Kidney (tissue), 13 donors: ENCODE measurements at regions not wholly inside any gene's neighbourhood (a gene's known extent, or its start where the extent isn't known, plus 50 kb on each side); places are given as distances from the start of the nearest gene placed in this dataset.

Experiments used
- DNase-seq, 5 donors: peaks; one replicate each; pipeline ENCODE4 v3.0.0-alpha.2; 2013 to 2020
- FAIRE-seq: peaks from 2 replicates; lab custom pipeline; 2012; peaks lifted over from hg19 to GRCh38; lab: Jason Lieb, UNC
- H3K27ac ChIP-seq, 2 donors: one replicate each; pipeline ENCODE4 v1.7.0; 2013; ENCODE audit warnings: low read depth in 2 of 2, low read length in 2 of 2, inconsistent platforms in 1 of 2
- H3K27me3 ChIP-seq: one replicate; pipeline ENCODE4 v1.7.1; 2013; ENCODE audit warnings: low read length, inconsistent platforms; ENCODE audit not compliant: control insufficient read depth, insufficient read depth
- H3K36me3 ChIP-seq, 3 donors: one replicate each; pipeline versions ENCODE4 v1.7.0 to v1.7.1; 2013; ENCODE audit warnings: low read length in 3 of 3, control low read depth in 1 of 3, inconsistent platforms in 1 of 3; ENCODE audit not compliant: insufficient read depth in 3 of 3, control insufficient read depth in 2 of 3
- H3K4me1 ChIP-seq, 3 donors: one replicate each; pipeline versions ENCODE4 v1.7.0 to v1.7.1; 2013; ENCODE audit warnings: low read length in 3 of 3, inconsistent platforms in 1 of 3, low read depth in 1 of 3; ENCODE audit not compliant: control insufficient read depth in 2 of 3, insufficient read depth in 2 of 3
- H3K4me3 ChIP-seq, 3 donors: one replicate each; pipeline versions ENCODE4 v1.7.0 to v1.8.1; 2013; ENCODE audit warnings: low read length in 3 of 3, control low read depth in 1 of 3, inconsistent platforms in 1 of 3
- H3K9ac ChIP-seq, 3 donors: one replicate each; pipeline versions ENCODE4 v1.7.0 to v1.7.1; 2013; ENCODE audit warnings: low read length in 3 of 3, control low read depth in 1 of 3, inconsistent platforms in 1 of 3
- H3K9me3 ChIP-seq, 3 donors: one replicate each; pipeline versions ENCODE4 v1.7.0 to v1.7.1; 2013; ENCODE audit warnings: low read length in 3 of 3, control low read depth in 1 of 3, inconsistent platforms in 1 of 3; ENCODE audit not compliant: control insufficient read depth in 2 of 3, insufficient read depth in 1 of 3
- CTCF ChIP-seq: IDR thresholded peaks from 3 replicates; pipeline ENCODE4 v1.5.1; 2012; ENCODE audit warnings: mild to moderate bottlenecking, moderate library complexity, borderline replicate concordance; ENCODE audit not compliant: insufficient read depth; ENCODE audit errors: extremely low read depth
- intact Hi-C: fragments of 100-400 bp; cut with DNase I; formaldehyde crosslinking; loops from one replicate; pipeline ENCODE4 v1.11.1; 2022
- donor health status: control.
- donor health status: control.
- donor health status: control.
- donor health status: control.
- donor health status: control.
- donor health status: DM: yes; HTN: yes; CAD: no.
- donor health status: Normal renal cell carcinoma (clear cell type).

DNA sequence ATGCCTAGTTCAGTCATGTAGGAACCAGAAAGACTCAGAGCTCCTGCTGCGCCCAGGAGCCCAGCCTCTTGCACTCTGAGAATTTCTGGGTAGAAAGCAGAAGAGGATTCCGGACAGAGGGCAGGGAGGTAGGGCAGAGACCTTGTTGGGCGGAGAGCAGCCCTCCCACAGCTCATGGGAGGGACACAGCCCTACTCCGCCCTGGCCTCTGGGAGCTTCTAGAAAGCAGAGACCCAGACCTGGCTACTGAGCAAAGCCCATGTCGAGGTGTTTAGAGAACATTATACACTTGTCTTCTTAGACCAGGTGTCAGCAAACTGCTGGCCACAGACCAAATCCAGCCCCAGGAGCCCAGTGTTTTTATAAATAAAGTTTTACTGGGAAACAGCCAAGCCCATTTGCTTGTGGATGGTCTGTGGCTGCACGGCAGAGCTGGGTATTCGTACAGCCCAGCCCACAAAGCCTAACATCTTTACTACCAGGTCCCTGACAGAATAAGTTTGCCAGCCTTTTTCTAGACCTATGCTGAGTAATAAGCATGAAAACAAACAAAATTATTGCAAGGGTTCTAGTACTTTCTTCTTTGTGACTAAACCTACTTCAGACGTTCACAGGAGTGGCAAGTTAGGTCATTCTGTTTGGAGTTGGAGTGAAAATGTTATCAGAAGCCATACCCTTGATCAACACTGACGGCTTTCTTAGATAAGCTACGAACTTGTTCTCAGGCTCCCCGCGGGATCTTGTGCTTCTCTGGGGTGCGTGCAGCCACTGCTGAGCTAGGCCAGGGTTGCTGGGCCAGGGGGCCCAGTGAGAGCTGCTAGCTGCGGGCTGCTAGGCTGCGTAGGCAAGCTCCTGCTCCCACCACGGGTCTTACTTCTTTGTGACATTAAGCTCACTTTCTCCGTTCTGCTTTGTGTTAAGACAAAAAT is 235.1 kb upstream of the FOXQ1 start:
- FAIRE-seq (no peak), DNase-seq (no peak)
- no peak overlapping the region for H3K27ac ChIP-seq
- no peak overlapping the region for H3K9ac ChIP-seq
- intact Hi-C loops = no loop called here
- peaks cover 0 to 7% (median 0%) of the 10 kb centered on the region in 3 donors for H3K4me1 ChIP-seq
- no peaks in the 10 kb centered on the region for H3K27me3 ChIP-seq
- no peaks in the 10 kb centered on the region for H3K9me3 ChIP-seq
- H3K36me3 ChIP-seq = no peaks in the 10 kb centered on the region
- no peak overlapping the region for H3K4me3 ChIP-seq
- no peak for TF ChIP-seq CTCF

DNA sequence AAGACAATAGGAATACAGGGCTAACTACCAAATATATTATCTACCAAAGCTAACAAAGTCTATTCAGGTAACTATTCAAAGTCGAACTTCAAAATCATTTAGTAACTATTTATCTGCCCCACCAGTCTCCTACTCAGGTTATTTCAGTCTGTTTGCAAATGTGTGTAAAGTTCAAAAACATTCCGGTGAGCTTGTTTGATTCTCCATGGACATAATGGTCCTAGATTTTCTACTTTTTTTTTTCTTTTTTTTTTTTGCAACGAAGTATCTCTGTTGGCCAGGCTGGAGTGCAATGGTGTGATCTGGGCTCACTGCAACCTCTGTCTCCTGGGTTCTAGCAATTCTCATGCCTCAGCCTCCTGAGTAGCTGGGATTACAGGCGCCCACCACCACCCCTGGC is 236.0 kb upstream of the FOXQ1 start:
- Histone ChIP-seq H3K27ac (no peak overlapping the region), H3K9ac (no peak overlapping the region), H3K4me1 (peaks cover 0 to 3% (median 0%) of the 10 kb centered on the region in 3 donors), H3K9me3 (no peaks in the 10 kb centered on the region), H3K36me3 (no peaks in the 10 kb centered on the region), H3K27me3 (no peaks in the 10 kb centered on the region), H3K4me3 (no peak overlapping the region)
- no peak for DNase-seq
- no peak for FAIRE-seq
- intact Hi-C loops = no loop called here
- no peak for TF ChIP-seq CTCF

DNA sequence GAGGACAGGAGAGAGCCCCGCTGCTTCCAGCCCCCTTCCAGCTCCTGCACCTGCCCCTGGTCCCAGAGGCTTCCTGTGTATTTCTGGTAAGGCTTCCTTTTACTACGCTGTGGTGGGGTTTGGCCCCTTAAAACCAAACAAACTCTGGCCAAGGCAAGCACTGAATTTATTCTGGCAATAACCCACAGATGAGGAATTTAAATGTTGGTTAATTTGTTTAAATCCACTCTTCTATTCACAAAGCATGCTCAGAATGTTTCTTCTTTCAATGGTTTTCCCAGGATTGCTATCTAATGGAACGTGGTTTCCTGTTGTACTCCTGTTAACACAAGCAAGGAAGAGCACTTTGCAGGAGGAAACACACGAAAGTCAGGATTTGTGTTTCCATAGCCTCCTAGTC is 236.5 kb upstream of the FOXQ1 start:
- Histone ChIP-seq H3K9ac (no peak overlapping the region), H3K4me3 (no peak overlapping the region), H3K9me3 (no peaks in the 10 kb centered on the region), H3K27ac (no peak overlapping the region), H3K36me3 (no peaks in the 10 kb centered on the region), H3K4me1 (no peaks in the 10 kb centered on the region), H3K27me3 (no peaks in the 10 kb centered on the region)
- DNase-seq = no peak
- no peak for TF ChIP-seq CTCF
- intact Hi-C loops = no loop called here
- FAIRE-seq = no peak
